ENCODE measurements at regions not wholly inside any gene's neighbourhood (a gene's known extent, or its start where the extent isn't known, plus 50 kb on each side); places are given as distances from the start of the nearest gene placed in this dataset.

- no peak for DNase-seq
- intact Hi-C loops (cut with DNase I), result no loop called here
- no peak for TF ChIP-seq CTCF (IDR thresholded peaks at IDR 0.05)
- Histone ChIP-seq H3K9me3 (no peaks in the 10 kb centered on the region), H3K27me3 (ENCODE audit: low read depth) (no peaks in the 10 kb centered on the region), H3K36me3 (no peaks in the 10 kb centered on the region), H3K27ac (no peak overlapping the region), H3K4me3 (no peak overlapping the region), H3K4me1 (no peaks in the 10 kb centered on the region)
- ATAC-seq, result peak in 1 of 2 donors; percentile 13
Observed at GRCh38 chr7:45387837-45388236, 186.3 kb upstream of the ADCY1 start.

DNA sequence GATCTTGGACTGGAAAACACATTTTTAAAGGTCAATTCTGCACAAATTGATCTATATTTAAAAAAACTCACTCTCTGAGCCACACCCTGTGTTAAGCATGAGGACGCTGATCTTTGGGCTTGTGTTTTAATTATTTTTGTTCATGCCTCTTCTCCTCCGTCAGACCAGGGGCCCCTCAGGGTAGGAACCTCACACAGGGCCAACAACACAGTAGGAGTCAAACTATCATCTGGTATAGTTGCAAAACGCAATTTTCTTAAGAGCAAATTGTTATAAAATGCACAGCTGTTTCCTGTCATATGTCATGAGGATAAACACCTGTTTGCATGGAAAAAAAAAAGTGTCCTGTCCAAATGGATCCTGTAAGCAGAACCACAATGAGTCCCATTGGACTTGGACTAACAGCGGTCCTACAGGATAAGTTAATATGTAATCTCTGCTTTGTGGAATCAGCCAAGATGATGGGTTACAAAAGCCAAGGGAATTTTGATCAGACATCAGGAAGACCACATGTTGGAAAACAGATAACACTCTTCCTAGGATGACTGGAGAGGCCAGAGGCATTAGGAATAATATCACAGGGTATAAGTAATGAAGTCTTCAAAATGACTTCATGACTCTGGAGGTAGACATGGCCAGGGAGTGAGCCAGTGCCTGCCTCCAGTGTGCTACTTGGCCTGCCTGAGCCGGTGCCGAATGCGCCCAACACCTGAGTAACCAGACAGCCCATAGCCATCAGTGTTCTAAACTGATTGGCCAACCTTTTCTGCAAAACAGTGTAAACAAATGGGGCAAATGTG lies 184.9 kb upstream of the ADCY1 start:
- Histone ChIP-seq H3K36me3 (no peaks in the 10 kb centered on the region), H3K27ac (no peak overlapping the region), H3K4me3 (no peak overlapping the region), H3K9me3 (no peaks in the 10 kb centered on the region), H3K27me3 (ENCODE audit: low read depth) (no peaks in the 10 kb centered on the region), H3K4me1 (no peaks in the 10 kb centered on the region)
- intact Hi-C loops (cut with DNase I), result no loop called here
- no peak for TF ChIP-seq CTCF (IDR thresholded peaks at IDR 0.05)
- DNase-seq (no peak), ATAC-seq (no peak)

DNA sequence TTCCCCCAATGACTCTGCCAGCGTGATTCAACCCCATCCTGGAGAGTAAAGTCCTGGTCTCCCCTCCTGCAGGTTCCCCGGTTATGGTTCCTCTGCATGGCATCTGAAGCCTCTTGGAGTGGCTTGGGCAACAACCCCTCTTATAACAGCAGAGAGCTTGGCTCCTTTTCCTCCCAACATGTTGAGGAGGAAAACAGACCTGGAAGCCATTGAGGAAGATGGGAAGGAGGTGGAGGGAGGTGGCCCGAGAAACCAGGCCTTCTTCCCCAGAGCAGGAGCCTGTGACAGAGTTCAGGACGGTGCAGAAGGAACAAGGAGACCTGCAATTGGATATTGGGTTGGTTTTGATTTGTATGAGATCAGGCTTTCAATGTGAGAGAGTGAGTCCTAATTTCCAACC lies 184.0 kb upstream of the ADCY1 start:
- intact Hi-C loops (cut with DNase I), result no loop called here

GRCh38 chr7:45390731-45391130 lies 183.4 kb upstream of the ADCY1 start:
- Histone ChIP-seq H3K4me1 (no peaks in the 10 kb centered on the region), H3K27ac (no peak overlapping the region), H3K4me3 (no peak overlapping the region), H3K36me3 (no peaks in the 10 kb centered on the region), H3K9me3 (no peaks in the 10 kb centered on the region), H3K27me3 (ENCODE audit: low read depth) (no peaks in the 10 kb centered on the region)
- TF ChIP-seq CTCF (IDR thresholded peaks at IDR 0.05), result no peak
- intact Hi-C loops (cut with DNase I), result no loop called here
- DNase-seq (no peak), ATAC-seq (no peak)

More for the DNA sequence above, 184.0 kb upstream of the ADCY1 start:
- no peaks in the 10 kb centered on the region for H3K36me3 ChIP-seq
- H3K9me3 ChIP-seq, result no peaks in the 10 kb centered on the region
- no peak overlapping the region for H3K4me3 ChIP-seq
- no peak for DNase-seq
- ATAC-seq, result no peak
- H3K27ac ChIP-seq, result no peak overlapping the region
- TF ChIP-seq CTCF (IDR thresholded peaks at IDR 0.05), result no peak
- no peaks in the 10 kb centered on the region for H3K27me3 ChIP-seq (ENCODE audit: low read depth)
- H3K4me1 ChIP-seq, result no peaks in the 10 kb centered on the region

DNA sequence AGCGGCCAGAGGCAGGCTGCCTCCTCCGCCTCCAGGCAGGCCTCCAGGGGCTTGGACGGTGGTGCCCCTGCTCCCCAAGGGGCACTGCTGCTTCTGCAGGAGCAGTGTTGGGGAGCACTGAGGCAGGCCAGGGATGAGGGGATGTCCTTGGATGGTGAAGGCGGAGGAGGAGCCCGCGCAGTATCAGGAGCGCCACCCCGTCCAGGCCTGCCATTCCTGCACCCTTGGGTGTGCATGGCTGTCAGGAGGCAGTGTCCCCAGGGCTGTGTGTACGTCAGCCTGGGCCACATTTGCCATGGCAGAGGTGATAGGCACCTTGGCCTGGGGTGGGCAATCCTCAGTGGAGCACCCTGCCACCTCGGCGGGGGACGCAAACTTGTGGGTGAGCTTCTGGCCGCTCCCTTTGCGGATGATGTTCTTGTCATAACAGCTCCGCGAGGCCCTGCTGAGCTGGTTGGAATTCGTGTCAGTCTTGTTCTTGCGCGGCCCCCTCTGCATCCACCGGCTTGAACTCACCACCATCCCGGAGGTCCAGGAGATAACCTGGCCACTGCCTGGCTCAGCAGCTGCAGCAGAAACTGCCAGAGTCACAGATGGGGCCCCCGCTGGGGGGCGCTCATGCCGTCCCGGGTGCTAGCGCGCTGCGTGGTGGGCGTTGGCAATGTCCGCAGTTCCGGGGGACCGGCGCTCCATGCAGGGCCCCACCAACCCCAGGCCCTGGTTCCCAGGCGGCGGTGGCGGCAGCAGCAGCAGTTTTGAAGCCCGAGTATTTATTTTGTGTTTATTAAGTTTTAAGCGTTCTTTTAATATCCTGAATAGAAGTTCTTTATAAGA lies 182.3 kb upstream of the ADCY1 start:
- ATAC-seq, result no peak
- Histone ChIP-seq H3K4me3 (no peak overlapping the region), H3K36me3 (no peaks in the 10 kb centered on the region), H3K27me3 (ENCODE audit: low read depth) (no peaks in the 10 kb centered on the region), H3K27ac (no peak overlapping the region), H3K9me3 (no peaks in the 10 kb centered on the region), H3K4me1 (no peaks in the 10 kb centered on the region)
- TF ChIP-seq CTCF (IDR thresholded peaks at IDR 0.05), result no peak
- DNase-seq, result no peak
- intact Hi-C loops (cut with DNase I), result no loop called here

Data from lower lobe of right lung (tissue), 2 donors.